NB4 (cell line): ENCODE measurements at regions not wholly inside any gene's neighbourhood (a gene's known extent, or its start where the extent isn't known, plus 50 kb on each side); places are given as distances from the start of the nearest gene placed in this dataset.

Experiments
- POLR2A ChIP-seq: IDR thresholded peaks from 2 replicates; pipeline ENCODE4 v1.6.1; 2011; ENCODE audit warnings: mild to moderate bottlenecking; ENCODE audit not compliant: insufficient read length; ENCODE audit errors: extremely low read depth
- TF ChIP-seq, protein P1 (sequence below): IDR thresholded peaks from one replicate; pipeline ENCODE4 v1.5.1; 2012; ENCODE audit warnings: low read depth, low read length
- TF ChIP-seq, protein P2 (sequence below): IDR thresholded peaks from 2 replicates; pipeline ENCODE4 v1.6.1; 2011; ENCODE audit warnings: low read depth, low read length

GRCh38 chr9:3692606-3693005 is 166.8 kb upstream of the RFX3 start:
- no peak for TF ChIP-seq POLR2A
- TF ChIP-seq, protein P1, sequence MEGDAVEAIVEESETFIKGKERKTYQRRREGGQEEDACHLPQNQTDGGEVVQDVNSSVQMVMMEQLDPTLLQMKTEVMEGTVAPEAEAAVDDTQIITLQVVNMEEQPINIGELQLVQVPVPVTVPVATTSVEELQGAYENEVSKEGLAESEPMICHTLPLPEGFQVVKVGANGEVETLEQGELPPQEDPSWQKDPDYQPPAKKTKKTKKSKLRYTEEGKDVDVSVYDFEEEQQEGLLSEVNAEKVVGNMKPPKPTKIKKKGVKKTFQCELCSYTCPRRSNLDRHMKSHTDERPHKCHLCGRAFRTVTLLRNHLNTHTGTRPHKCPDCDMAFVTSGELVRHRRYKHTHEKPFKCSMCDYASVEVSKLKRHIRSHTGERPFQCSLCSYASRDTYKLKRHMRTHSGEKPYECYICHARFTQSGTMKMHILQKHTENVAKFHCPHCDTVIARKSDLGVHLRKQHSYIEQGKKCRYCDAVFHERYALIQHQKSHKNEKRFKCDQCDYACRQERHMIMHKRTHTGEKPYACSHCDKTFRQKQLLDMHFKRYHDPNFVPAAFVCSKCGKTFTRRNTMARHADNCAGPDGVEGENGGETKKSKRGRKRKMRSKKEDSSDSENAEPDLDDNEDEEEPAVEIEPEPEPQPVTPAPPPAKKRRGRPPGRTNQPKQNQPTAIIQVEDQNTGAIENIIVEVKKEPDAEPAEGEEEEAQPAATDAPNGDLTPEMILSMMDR: no peak
- TF ChIP-seq, protein P2, sequence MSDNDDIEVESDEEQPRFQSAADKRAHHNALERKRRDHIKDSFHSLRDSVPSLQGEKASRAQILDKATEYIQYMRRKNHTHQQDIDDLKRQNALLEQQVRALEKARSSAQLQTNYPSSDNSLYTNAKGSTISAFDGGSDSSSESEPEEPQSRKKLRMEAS: no peak
